PC-3 (cell line): ENCODE measurements at regions not wholly inside any gene's neighbourhood (a gene's known extent, or its start where the extent isn't known, plus 50 kb on each side); places are given as distances from the start of the nearest gene placed in this dataset.

Source experiments
- ATAC-seq: fragments of 200-7000 bp; cut with Tn5 transposase; 2 replicates; pipeline ENCODE4 v1.9.1; 2020; ENCODE audit warnings: mild to moderate bottlenecking, moderate library complexity
- BruUV-seq: library from RNA; stranded (reverse); fragments of 400-500 nt; replicated peaks from 2 replicates; lab custom pipeline; 2021; lab: Mats Ljungman, UMichigan
- CTCF ChIA-PET: fragments of 300-600 bp; sonication (Branson Sonifier 250); formaldehyde crosslinking; loops from one replicate; lab custom pipeline; 2022; ENCODE audit warnings: antibody characterized with exemption; lab: Charles Lee
- POLR2A ChIA-PET: fragments of 300-600 bp; sonication (Branson Sonifier 250); formaldehyde crosslinking; loops from one replicate; lab custom pipeline; 2022; ENCODE audit warnings: antibody characterized with exemption; ENCODE audit not compliant: unreplicated experiment; lab: Charles Lee
- DNase-seq: peaks from one replicate; pipeline ENCODE4 v3.0.0-alpha.2; 2015
- H2AFZ ChIP-seq: fragments of 300-600 bp; sonication (generic); 2 replicates; pipeline ENCODE4 v1.6.0; 2016; ENCODE audit warnings: antibody characterized with exemption, low read length
- H3F3A ChIP-seq: fragments of 300-600 bp; sonication (generic); one replicate; pipeline ENCODE4 v1.6.0; 2017; ENCODE audit warnings: antibody characterized with exemption, low read length, control low read depth, mild to moderate bottlenecking; ENCODE audit not compliant: unreplicated experiment
- H3K27ac ChIP-seq: fragments of 300-600 bp; sonication (generic); 2 replicates; pipeline ENCODE4 v1.5.1; 2016; ENCODE audit warnings: mild to moderate bottlenecking, low read length
- H3K27me3 ChIP-seq: fragments of 300-600 bp; sonication (generic); 2 replicates; pipeline ENCODE4 v1.6.1; 2016; ENCODE audit warnings: low read length, mixed read lengths
- H3K36me3 ChIP-seq: fragments of 300-600 bp; sonication (generic); 2 replicates; pipeline ENCODE4 v1.6.1; 2016; ENCODE audit warnings: low read depth, mixed run types, low read length, mixed read lengths
- H3K4me1 ChIP-seq: fragments of 300-600 bp; sonication (generic); 2 replicates; pipeline ENCODE4 v1.5.1; 2016; ENCODE audit warnings: low read length; ENCODE audit not compliant: insufficient read depth
- H3K4me2 ChIP-seq: fragments of 300-600 bp; sonication (generic); 2 replicates; pipeline ENCODE4 v1.6.0; 2016; ENCODE audit warnings: low read length
- H3K4me3 ChIP-seq: fragments of 300-600 bp; sonication (generic); 2 replicates; pipeline ENCODE4 v1.5.1; 2016; ENCODE audit warnings: mild to moderate bottlenecking, low read length, mixed read lengths
- H3K79me2 ChIP-seq: fragments of 300-600 bp; sonication (generic); 2 replicates; pipeline ENCODE4 v1.6.1; 2017; ENCODE audit warnings: low read length, mixed read lengths
- H3K9ac ChIP-seq: fragments of 300-600 bp; sonication (generic); 2 replicates; pipeline ENCODE4 v1.6.0; 2016; ENCODE audit warnings: mild to moderate bottlenecking, low read length
- H3K9me2 ChIP-seq: fragments of 300-600 bp; sonication (generic); replicated peaks from 2 replicates; pipeline ENCODE4 v1.6.1; 2016; ENCODE audit warnings: mixed run types, low read length, mixed read lengths
- H3K9me3 ChIP-seq: fragments of 300-600 bp; sonication (generic); 2 replicates; pipeline ENCODE4 v1.6.1; 2016; ENCODE audit warnings: low read length, mixed read lengths
- H4K20me1 ChIP-seq: fragments of 300-600 bp; sonication (generic); 2 replicates; pipeline ENCODE4 v1.6.1; 2016; ENCODE audit warnings: low read length, mixed read lengths
- EZH2 ChIP-seq: fragments of 300-600 bp; sonication (generic); IDR thresholded peaks from one replicate; pipeline ENCODE4 v1.6.1; 2017; ENCODE audit warnings: antibody characterized with exemption, mild to moderate bottlenecking, low read length; ENCODE audit not compliant: unreplicated experiment
- EZH2phosphoT487 ChIP-seq: fragments of 300-600 bp; sonication (generic); IDR thresholded peaks from 2 replicates; pipeline ENCODE4 v1.6.1; 2018; ENCODE audit warnings: mild to moderate bottlenecking, antibody characterized with exemption, low read length, borderline replicate concordance
- intact Hi-C: fragments of 100-400 bp; cut with micrococcal nuclease; formaldehyde crosslinking; loops from 2 replicates; pipeline ENCODE4 v1.9.0; 2023
- TF ChIP-seq, protein P1 (sequence below): fragments of 300-600 bp; sonication (generic); conservative IDR thresholded peaks from 2 replicates; pipeline ENCODE4 v1.5.1; 2017; ENCODE audit warnings: antibody characterized with exemption, low read depth, mild to moderate bottlenecking, low read length

DNA sequence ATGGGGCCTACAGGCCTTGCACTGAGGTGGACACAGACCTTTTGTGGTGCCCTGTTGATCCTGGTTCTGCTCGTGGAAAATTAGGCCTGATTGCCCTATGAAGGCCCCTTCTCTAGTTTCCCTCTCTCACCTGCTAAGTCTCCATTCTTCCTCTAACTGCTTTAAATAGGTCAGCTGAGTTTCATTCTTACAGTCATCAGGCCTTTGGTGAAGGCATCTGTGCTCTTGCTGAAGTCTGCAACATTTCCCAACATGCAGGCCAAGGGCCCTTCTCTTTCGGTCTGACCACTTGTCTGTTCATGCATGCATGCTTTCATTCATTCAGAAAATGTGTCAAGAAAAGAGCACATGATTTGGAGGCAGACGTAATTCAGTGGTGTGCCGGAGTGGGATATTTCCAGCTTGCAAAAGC, 244.0 kb downstream of the BUB3 start:
- Histone ChIP-seq H4K20me1 (no peaks in the 10 kb centered on the region), H3K9me3 (no peaks in the 10 kb centered on the region), H3K36me3 (no peaks in the 10 kb centered on the region), H3K27me3 (no peaks in the 10 kb centered on the region), H3K27ac (no peak overlapping the region), H3F3A (no peaks in the 10 kb centered on the region), H3K4me3 (no peak overlapping the region), H3K9ac (no peak overlapping the region), H3K9me2 (no peaks in the 10 kb centered on the region), H3K4me1 (no peaks in the 10 kb centered on the region), H2AFZ (no peak overlapping the region), H3K4me2 (no peak overlapping the region), H3K79me2 (no peaks in the 10 kb centered on the region)
- no TSS peak for BruUV-seq
- DNase-seq (no peak), ATAC-seq (no peak)
- intact Hi-C loops, result no loop called here
- POLR2A ChIA-PET, result no interaction called here
- CTCF ChIA-PET, result no interaction called here
- TF ChIP-seq EZH2phosphoT487, result no peak
- TF ChIP-seq, protein P1, sequence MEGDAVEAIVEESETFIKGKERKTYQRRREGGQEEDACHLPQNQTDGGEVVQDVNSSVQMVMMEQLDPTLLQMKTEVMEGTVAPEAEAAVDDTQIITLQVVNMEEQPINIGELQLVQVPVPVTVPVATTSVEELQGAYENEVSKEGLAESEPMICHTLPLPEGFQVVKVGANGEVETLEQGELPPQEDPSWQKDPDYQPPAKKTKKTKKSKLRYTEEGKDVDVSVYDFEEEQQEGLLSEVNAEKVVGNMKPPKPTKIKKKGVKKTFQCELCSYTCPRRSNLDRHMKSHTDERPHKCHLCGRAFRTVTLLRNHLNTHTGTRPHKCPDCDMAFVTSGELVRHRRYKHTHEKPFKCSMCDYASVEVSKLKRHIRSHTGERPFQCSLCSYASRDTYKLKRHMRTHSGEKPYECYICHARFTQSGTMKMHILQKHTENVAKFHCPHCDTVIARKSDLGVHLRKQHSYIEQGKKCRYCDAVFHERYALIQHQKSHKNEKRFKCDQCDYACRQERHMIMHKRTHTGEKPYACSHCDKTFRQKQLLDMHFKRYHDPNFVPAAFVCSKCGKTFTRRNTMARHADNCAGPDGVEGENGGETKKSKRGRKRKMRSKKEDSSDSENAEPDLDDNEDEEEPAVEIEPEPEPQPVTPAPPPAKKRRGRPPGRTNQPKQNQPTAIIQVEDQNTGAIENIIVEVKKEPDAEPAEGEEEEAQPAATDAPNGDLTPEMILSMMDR, result no peak
- no peak for TF ChIP-seq EZH2

DNA sequence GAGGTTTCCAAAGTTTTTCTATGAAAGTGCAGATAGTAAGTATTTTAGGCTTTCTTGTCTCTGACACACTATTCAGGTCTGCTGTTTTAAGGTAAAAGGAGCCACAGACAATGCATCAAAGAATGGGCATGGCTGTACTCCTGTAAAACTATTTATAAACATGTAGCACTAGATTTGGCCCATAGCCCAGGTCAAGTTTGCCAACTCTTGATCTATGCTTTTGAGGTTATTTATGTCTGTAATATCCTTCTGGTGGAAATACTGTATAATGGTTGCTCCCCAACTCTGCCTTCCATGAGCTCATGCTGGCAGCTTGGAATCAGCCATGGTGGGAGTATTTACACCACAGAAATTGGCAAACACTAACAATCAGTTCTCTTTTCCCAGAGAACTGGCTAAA, 244.6 kb downstream of the BUB3 start:
- TF ChIP-seq, protein P1, result no peak
- TF ChIP-seq EZH2phosphoT487 (no peak), EZH2 (no peak)
- CTCF ChIA-PET, result no interaction called here

DNA sequence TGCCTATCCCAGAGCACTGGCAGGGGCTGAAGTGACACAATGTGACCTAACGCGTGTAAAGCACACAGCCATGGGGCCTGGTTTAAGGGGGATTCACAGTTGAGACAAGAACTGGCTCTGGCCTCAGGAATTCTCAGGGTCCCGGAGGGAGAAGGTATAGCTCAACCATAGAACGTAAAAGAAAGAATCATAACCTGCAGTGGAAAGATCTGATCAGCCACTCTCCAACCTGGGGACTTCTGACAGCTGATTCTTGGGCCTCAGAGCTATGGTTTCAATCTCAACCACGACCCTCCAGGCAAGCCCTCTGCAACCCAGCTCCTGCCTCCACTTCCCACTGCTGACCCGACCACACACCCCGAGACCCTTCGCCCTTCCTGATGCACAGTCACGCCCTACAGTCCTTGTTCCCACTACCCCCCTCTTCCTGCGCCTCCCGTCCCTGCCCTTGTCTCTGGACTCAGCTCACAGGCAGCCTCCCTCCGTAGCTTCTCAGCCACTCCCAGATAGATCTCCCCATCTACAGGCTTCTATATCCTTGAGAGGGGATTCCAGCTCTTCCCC, 245.2 kb downstream of the BUB3 start:
- CTCF ChIA-PET, result no interaction called here

More for the DNA sequence above, 244.6 kb downstream of the BUB3 start:
- intact Hi-C loops, result no loop called here
- ATAC-seq (no peak), DNase-seq (no peak)
- Histone ChIP-seq H3K27me3 (no peaks in the 10 kb centered on the region), H3K4me1 (no peaks in the 10 kb centered on the region), H3K79me2 (no peaks in the 10 kb centered on the region), H3K4me3 (no peak overlapping the region), H3K27ac (no peak overlapping the region), H3K4me2 (no peak overlapping the region), H4K20me1 (no peaks in the 10 kb centered on the region), H2AFZ (no peak overlapping the region), H3F3A (no peaks in the 10 kb centered on the region), H3K9me3 (no peaks in the 10 kb centered on the region), H3K9me2 (no peaks in the 10 kb centered on the region), H3K9ac (no peak overlapping the region), H3K36me3 (no peaks in the 10 kb centered on the region)
- BruUV-seq, result no TSS peak
- POLR2A ChIA-PET, result no interaction called here

More for the DNA sequence above, 245.2 kb downstream of the BUB3 start:
- no peak overlapping the region for H3K27ac ChIP-seq
- intact Hi-C loops, result no loop called here
- H3F3A ChIP-seq, result no peaks in the 10 kb centered on the region
- no peak overlapping the region for H3K9ac ChIP-seq
- H4K20me1 ChIP-seq, result no peaks in the 10 kb centered on the region
- TF ChIP-seq EZH2phosphoT487, result no peak
- no peak for TF ChIP-seq EZH2
- TF ChIP-seq, protein P1, result no peak
- BruUV-seq, result no TSS peak
- H2AFZ ChIP-seq, result no peak overlapping the region
- H3K9me3 ChIP-seq, result no peaks in the 10 kb centered on the region
- no peak for ATAC-seq
- no peak overlapping the region for H3K4me2 ChIP-seq
- no peaks in the 10 kb centered on the region for H3K9me2 ChIP-seq
- H3K79me2 ChIP-seq, result no peaks in the 10 kb centered on the region
- H3K4me1 ChIP-seq, result no peaks in the 10 kb centered on the region
- H3K27me3 ChIP-seq, result no peaks in the 10 kb centered on the region
- no peak overlapping the region for H3K4me3 ChIP-seq
- no peak for DNase-seq
- POLR2A ChIA-PET, result no interaction called here
- H3K36me3 ChIP-seq, result no peaks in the 10 kb centered on the region
